DMS53 treated with DMSO at 0.1 percent for 48 hours (cell line): ENCODE measurements at regions not wholly inside any gene's neighbourhood (a gene's known extent, or its start where the extent isn't known, plus 50 kb on each side); places are given as distances from the start of the nearest gene placed in this dataset.

ENCODE experiments used
- DNase-seq: peaks from one replicate; lab custom pipeline; 2025; ENCODE audit not compliant: unreplicated experiment; lab: John Stamatoyannopoulos, UW

GRCh38 chr5:111836426-111836825 is 79.4 kb upstream of the NREP start:
- no peak for DNase-seq

GRCh38 chr5:111834926-111835599 is 78.1 kb upstream of the NREP start:
- no peak for DNase-seq

- DNase-seq = no peak
Measured at GRCh38 chr5:111830333-111830732, 73.3 kb upstream of the NREP start.

GRCh38 chr5:111829701-111830100 is 72.7 kb upstream of the NREP start:
- DNase-seq = no peak

- no peak for DNase-seq
Measured at GRCh38 chr5:111826064-111826463, 69.1 kb upstream of the NREP start.

GRCh38 chr5:111820072-111820471 is 63.1 kb upstream of the NREP start:
- DNase-seq = no peak

GRCh38 chr5:111819028-111819427 is 62.0 kb upstream of the NREP start:
- DNase-seq = peak; percentile 9

GRCh38 chr5:111813537-111813936 is 56.5 kb upstream of the NREP start:
- DNase-seq = no peak

GRCh38 chr5:111810112-111810511 is 53.1 kb upstream of the NREP start:
- no peak for DNase-seq
